K562 (cell line): ENCODE measurements at regions not wholly inside any gene's neighbourhood (a gene's known extent, or its start where the extent isn't known, plus 50 kb on each side); places are given as distances from the start of the nearest gene placed in this dataset.

Experiments used
- ELF1 ChIP-seq: fragments of 200-800 bp; sonication (Bioruptor generic); IDR thresholded peaks from 2 replicates; pipeline ENCODE4 v1.6.1; 2016; ENCODE audit warnings: missing genetic modification characterization, missing compliant biosample characterization
- TBL1XR1 ChIP-seq, 2 experiments: IDR thresholded peaks; 2 replicates each; pipeline ENCODE4 v1.6.1; 2012; ENCODE audit warnings: improper control_type of control experiment in 2 of 2, low read length in 2 of 2, mild to moderate bottlenecking in 1 of 2
- TF ChIP-seq, protein P1 (sequence below), 2 experiments: IDR thresholded peaks in 1 of 2; conservative IDR thresholded peaks in 1 of 2; 2 replicates each; pipeline ENCODE4 v1.6.1; 2016; ENCODE audit warnings: low read depth in 2 of 2, mild to moderate bottlenecking in 1 of 2, missing compliant biosample characterization in 1 of 2, missing genetic modification characterization in 1 of 2, moderate library complexity in 1 of 2

DNA sequence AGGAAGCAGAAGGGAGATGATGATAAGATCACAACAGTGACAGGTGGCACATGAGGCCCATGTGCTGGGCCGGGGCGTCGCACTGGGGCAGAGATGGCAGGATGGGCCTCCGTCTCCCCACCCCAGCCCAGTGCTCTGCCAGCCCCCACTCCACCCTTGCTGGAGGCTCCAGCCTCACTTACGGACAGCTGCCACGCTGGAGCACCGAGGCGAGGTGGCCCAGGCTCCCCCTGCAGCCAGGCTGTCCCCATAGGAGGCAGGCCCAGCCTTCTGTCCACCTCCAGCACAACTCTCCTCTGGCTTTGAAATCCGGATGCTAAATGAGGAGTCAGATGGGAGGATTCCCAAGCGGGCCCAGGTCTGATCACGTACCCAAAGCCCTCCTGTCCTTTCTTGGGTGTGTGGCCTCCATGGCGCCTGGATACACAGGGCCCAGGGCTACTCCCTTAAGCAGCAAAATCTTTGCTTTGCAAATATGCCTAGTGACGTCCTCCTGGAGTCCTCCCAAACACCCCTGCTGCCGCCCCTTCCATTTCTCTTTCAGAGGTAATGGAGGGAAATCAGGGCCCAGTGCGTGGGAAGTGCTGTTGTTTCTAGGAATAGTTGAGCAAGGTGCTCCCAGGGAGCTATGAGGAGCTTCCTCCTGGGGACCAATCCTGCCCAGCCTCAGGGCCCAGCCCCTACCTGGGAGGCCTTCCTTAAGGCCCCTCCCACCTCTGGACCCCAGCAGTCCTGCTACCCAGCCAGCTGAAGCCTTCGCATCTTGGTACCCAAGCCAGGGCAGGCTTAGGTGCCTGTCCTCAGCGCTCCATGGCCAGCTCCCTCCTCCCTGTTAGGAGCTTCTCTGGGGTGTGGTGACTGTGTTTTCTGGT is 170.4 kb upstream of the MYCN start:
- TF ChIP-seq ELF1 (tag) (no peak), TBL1XR1 (IDR thresholded peaks at IDR 0.05; ENCODE audit: low read length in 2 of 2) (no peak)
- TF ChIP-seq, protein P1, sequence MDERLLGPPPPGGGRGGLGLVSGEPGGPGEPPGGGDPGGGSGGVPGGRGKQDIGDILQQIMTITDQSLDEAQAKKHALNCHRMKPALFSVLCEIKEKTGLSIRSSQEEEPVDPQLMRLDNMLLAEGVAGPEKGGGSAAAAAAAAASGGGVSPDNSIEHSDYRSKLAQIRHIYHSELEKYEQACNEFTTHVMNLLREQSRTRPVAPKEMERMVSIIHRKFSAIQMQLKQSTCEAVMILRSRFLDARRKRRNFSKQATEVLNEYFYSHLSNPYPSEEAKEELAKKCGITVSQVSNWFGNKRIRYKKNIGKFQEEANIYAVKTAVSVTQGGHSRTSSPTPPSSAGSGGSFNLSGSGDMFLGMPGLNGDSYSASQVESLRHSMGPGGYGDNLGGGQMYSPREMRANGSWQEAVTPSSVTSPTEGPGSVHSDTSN (CRISPR knock-in tag; IDR thresholded peaks at IDR 0.05; ENCODE audit: low read depth), result no peak
- TF ChIP-seq, protein P1 (tag; conservative IDR thresholded peaks at IDR 0.05; ENCODE audit: low read depth), result no peak
